Left lung (tissue), 4 donors: ENCODE measurements at regions not wholly inside any gene's neighbourhood (a gene's known extent, or its start where the extent isn't known, plus 50 kb on each side); places are given as distances from the start of the nearest gene placed in this dataset.
"Not testable (repeated sequence)": the region's sequence is repeated elsewhere in the genome, so short reads cannot be mapped to it uniquely, and the experiment has no call there.

Experiments used
- ATAC-seq: fragments of 200-7000 bp; cut with Tn5 transposase; one replicate; pipeline ENCODE4 v1.9.1; 2020; ENCODE audit warnings: moderate library complexity
- DNase-seq, 4 donors: peaks; one replicate each; pipeline ENCODE4 v3.0.0-alpha.2; 2013 to 2020
- H3K27ac ChIP-seq, 2 donors: fragments of 200-600 bp; sonication (generic) in 1 of 2; one replicate each; pipeline versions ENCODE4 v1.5.0 to v1.8.0; 2020 to 2021
- H3K27me3 ChIP-seq, 2 donors: fragments of 200-600 bp; sonication (generic) in 1 of 2; one replicate each; pipeline versions ENCODE4 v1.5.0 to v1.8.0; 2020 to 2021
- H3K36me3 ChIP-seq, 2 donors: fragments of 200-600 bp; sonication (generic) in 1 of 2; one replicate each; pipeline versions ENCODE4 v1.5.0 to v1.8.0; 2020 to 2021
- H3K4me1 ChIP-seq, 2 donors: fragments of 200-600 bp; one replicate each; pipeline ENCODE4 v1.8.0; 2021
- H3K4me3 ChIP-seq, 2 donors: fragments of 200-600 bp; sonication (generic) in 1 of 2; one replicate each; pipeline versions ENCODE4 v1.5.0 to v1.8.0; 2020 to 2021; ENCODE audit warnings: mild to moderate bottlenecking in 1 of 2
- H3K9me3 ChIP-seq, 2 donors: fragments of 200-600 bp; sonication (generic) in 1 of 2; one replicate each; pipeline versions ENCODE4 v1.5.0 to v1.8.0; 2020 to 2021
- CTCF ChIP-seq, 2 donors: fragments of 200-600 bp; sonication (generic) in 1 of 2; IDR thresholded peaks; one replicate each; pipeline versions ENCODE4 v1.5.0 to v1.8.0; 2021; ENCODE audit warnings: antibody characterized with exemption in 2 of 2
- intact Hi-C, 2 donors: fragments of 100-400 bp; cut with DNase I; formaldehyde crosslinking; loops; one replicate each; pipeline versions ENCODE4 v1.11.2 to v1.14.2; 2022
- donor health status: DM: no; HTN: yes; CAD: no.
- donor health status: DM: no; HTN: no; CAD: no.

DNA sequence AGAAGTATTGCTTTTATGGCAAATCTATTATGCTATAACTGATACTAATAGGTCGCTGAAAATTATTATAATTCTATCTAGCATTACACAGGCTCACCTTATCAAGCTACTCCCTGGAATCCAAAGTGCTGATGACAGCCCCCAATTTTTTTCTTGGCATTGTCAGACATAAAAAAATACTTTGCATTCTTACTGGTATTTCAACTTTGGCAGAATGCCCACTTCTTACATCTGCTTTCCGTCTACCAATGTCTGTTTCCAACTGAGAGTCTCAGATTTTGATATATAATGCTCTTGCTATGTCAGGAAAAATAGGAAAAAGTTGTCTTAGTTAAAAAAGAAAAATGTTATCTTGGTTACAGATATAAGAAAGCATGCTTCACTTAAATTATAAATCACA lies 615.4 kb downstream of the C12orf50 start:
- H3K27me3 ChIP-seq = no peaks in the 10 kb centered on the region
- no peak for TF ChIP-seq CTCF (IDR thresholded peaks at IDR 0.05)
- no peaks in the 10 kb centered on the region for H3K36me3 ChIP-seq
- intact Hi-C loops = no loop called here
- H3K27ac ChIP-seq = no peak overlapping the region
- H3K4me1 ChIP-seq = no peaks in the 10 kb centered on the region
- peaks cover 0 to 14% of the 10 kb centered on the region in 2 donors for H3K9me3 ChIP-seq
- H3K4me3 ChIP-seq = no peak overlapping the region
- ATAC-seq (no peak), DNase-seq (peak in 2 of 4 donors; percentile 16 to 19)

DNA sequence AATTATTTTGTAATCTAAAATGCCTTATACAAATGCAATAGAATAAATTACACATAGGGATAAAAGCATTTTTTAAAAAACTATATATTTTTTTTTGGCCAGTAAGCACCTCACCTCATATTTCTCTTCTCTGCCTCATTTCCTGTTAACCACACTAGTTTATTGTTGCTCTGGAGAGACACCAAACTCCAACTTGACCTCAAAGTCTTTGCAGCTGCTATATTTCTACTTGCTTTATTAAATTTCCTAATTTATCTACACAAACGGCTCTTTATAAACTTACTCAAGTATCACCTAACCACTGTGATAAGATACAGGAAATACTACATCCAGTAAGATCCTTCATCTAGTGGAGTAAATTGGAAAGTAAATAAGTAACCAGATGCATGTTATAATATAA lies 622.3 kb downstream of the C12orf50 start:
- Histone ChIP-seq H3K27ac (no peak overlapping the region), H3K9me3 (peaks cover 0 to 12% of the 10 kb centered on the region in 2 donors), H3K4me1 (no peaks in the 10 kb centered on the region), H3K36me3 (no peaks in the 10 kb centered on the region), H3K27me3 (no peaks in the 10 kb centered on the region), H3K4me3 (no peak overlapping the region)
- no peak for ATAC-seq
- DNase-seq = peak in 1 of 4 donors; percentile 38
- intact Hi-C loops = no loop called here
- no peak for TF ChIP-seq CTCF (IDR thresholded peaks at IDR 0.05)

DNA sequence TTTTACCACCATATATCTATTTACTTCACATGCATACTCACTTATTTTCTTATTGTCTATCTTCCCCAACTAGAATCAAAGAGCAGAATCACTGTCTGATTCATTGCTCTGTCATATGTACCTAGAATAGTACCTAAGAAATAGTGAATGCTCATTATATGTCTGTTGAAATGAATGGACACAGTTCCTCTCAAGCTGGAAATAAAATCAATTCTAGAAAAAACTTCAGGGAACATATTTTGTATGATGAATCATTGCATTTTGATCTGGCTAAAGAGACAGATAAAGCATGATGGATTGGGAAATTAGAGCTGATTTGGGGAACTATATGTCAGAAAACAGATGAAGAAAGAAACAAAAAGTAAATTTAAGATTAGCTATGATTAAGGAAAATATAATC lies 623.3 kb downstream of the C12orf50 start:
- Histone ChIP-seq H3K9me3 (peaks cover 0 to 9% of the 10 kb centered on the region in 2 donors), H3K27ac (no peak overlapping the region), H3K4me1 (no peaks in the 10 kb centered on the region), H3K4me3 (no peak overlapping the region), H3K27me3 (no peaks in the 10 kb centered on the region), H3K36me3 (no peaks in the 10 kb centered on the region)
- DNase-seq (no peak), ATAC-seq (no peak)
- intact Hi-C loops = no loop called here
- TF ChIP-seq CTCF (IDR thresholded peaks at IDR 0.05) = no peak

DNA sequence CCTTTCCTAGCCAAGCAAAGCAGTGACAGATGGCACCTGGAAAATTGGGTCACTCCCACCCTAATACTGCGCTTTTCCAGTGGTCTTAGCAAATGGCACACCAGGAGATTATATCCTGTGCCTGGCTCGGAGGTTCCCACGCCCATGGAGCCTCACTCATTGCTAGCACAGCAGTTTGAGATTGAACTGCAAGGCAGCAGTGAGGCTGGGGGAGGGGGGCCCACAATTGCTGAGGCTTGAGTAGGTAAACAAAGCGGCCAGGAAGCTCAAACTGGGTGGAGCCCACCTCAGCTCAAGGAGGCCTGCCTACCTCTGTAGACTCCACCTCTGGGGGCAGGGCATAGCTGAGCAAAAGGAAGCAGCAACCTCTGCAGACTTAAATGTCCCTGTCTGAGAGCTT lies 635.0 kb downstream of the C12orf50 start:
- H3K27me3 ChIP-seq, H3K4me3 ChIP-seq, H3K36me3 ChIP-seq, H3K4me1 ChIP-seq, H3K27ac ChIP-seq, intact Hi-C loops, ATAC-seq: not testable (repeated sequence)
- peak in 1 of 4 donors; percentile 37 for DNase-seq
- H3K9me3 ChIP-seq = peaks cover 0 to 15% of the 10 kb centered on the region in 2 donors

DNA sequence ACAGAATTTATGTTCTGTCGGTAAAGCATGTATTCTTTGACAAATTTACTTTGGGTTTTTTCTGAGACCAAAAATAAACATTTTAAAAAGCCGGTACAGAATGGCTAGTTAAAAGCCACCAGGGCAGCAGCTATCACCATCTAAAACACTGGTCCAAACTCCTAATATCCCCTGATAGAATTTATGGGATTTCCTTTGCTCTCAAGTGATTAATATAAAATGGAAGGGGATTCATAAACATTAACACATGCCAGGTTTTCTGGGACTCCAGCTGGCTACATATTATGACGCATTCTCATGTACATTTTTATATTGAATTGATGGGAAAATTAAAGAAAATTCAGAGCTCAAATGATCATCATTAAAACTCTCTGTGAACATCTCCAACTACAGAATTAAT lies 640.8 kb downstream of the C12orf50 start:
- Histone ChIP-seq H3K4me3 (no peak overlapping the region), H3K36me3 (no peaks in the 10 kb centered on the region), H3K27me3 (no peaks in the 10 kb centered on the region), H3K4me1 (no peaks in the 10 kb centered on the region), H3K27ac (no peak overlapping the region), H3K9me3 (peaks cover 0 to 2% of the 10 kb centered on the region in 2 donors)
- intact Hi-C loops = no loop called here
- TF ChIP-seq CTCF (IDR thresholded peaks at IDR 0.05) = no peak
- ATAC-seq (no peak), DNase-seq (no peak)

DNA sequence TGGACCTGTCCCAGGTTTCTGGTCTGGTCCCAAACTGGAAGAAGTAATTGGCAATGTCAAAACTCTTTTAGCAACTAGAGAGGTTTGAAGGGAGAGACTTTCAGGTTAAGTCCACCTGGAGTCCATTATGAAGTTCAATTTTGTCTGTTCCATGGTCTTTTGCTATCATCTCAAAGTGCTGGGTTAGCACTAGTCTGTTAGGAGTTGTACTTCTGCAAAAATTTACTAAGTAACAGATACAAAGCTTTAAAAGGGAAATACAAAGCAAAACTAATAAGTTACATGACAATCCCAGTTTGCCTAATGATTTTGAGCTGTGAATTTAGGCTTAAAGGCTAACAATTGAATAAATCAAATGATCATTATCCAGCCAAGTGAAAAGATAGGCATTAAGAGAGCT lies 643.9 kb downstream of the C12orf50 start:
- H3K4me1 ChIP-seq = no peaks in the 10 kb centered on the region
- intact Hi-C loops = no loop called here
- ATAC-seq = no peak
- no peak for TF ChIP-seq CTCF (IDR thresholded peaks at IDR 0.05)
- no peak overlapping the region for H3K4me3 ChIP-seq
- no peaks in the 10 kb centered on the region for H3K36me3 ChIP-seq
- H3K9me3 ChIP-seq = no peaks in the 10 kb centered on the region
- no peak overlapping the region for H3K27ac ChIP-seq
- no peaks in the 10 kb centered on the region for H3K27me3 ChIP-seq
- DNase-seq = no peak
